RWPE1 (cell line): ENCODE measurements at regions not wholly inside any gene's neighbourhood (a gene's known extent, or its start where the extent isn't known, plus 50 kb on each side); places are given as distances from the start of the nearest gene placed in this dataset.

ENCODE experiments used
- CTCF ChIA-PET: fragments of 350-600 bp; sonication (Branson Sonifier 250); formaldehyde crosslinking; extraction: SDS; loops from one replicate; lab custom pipeline; 2021; lab: Yijun Ruan, JAX
- POLR2A ChIA-PET: fragments of 400-600 bp; formaldehyde crosslinking; extraction: SDS; loops from one replicate; lab custom pipeline; 2020; ENCODE audit warnings: antibody characterized with exemption; ENCODE audit not compliant: low non-redundant PET; lab: Yijun Ruan, JAX
- DNase-seq: peaks from one replicate; pipeline ENCODE4 v3.0.0; 2012; ENCODE audit warnings: low spot score
- H3K27ac ChIP-seq: fragments of 450-650 bp; 2 replicates; pipeline ENCODE4 v1.5.1; 2017
- TF ChIP-seq, protein P1 (sequence below): fragments of 450-650 bp; conservative IDR thresholded peaks from 2 replicates; pipeline ENCODE4 v1.5.1; 2017; ENCODE audit warnings: low read depth, mild to moderate bottlenecking

- TF ChIP-seq, protein P1, sequence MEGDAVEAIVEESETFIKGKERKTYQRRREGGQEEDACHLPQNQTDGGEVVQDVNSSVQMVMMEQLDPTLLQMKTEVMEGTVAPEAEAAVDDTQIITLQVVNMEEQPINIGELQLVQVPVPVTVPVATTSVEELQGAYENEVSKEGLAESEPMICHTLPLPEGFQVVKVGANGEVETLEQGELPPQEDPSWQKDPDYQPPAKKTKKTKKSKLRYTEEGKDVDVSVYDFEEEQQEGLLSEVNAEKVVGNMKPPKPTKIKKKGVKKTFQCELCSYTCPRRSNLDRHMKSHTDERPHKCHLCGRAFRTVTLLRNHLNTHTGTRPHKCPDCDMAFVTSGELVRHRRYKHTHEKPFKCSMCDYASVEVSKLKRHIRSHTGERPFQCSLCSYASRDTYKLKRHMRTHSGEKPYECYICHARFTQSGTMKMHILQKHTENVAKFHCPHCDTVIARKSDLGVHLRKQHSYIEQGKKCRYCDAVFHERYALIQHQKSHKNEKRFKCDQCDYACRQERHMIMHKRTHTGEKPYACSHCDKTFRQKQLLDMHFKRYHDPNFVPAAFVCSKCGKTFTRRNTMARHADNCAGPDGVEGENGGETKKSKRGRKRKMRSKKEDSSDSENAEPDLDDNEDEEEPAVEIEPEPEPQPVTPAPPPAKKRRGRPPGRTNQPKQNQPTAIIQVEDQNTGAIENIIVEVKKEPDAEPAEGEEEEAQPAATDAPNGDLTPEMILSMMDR = no peak
These were observed 943.1 kb upstream of the LRRTM1 start for GRCh38 chr2:81247648-81248047.

GRCh38 chr2:81242501-81242900, 937.9 kb upstream of the LRRTM1 start:
- DNase-seq = no peak
- TF ChIP-seq, protein P1 = no peak
- POLR2A ChIA-PET = no interaction called here

More at GRCh38 chr2:81247648-81248047, 943.1 kb upstream of the LRRTM1 start:
- CTCF ChIA-PET = interaction anchor here (0.6 to 0.7 kb wide), 2 partner anchors 799 to 1421 kb away, joined by 3 to 5 read pairs; no protein-coding TSS in a partner anchor
- POLR2A ChIA-PET = no interaction called here
- no peak overlapping the region for H3K27ac ChIP-seq
- DNase-seq = no peak

DNA sequence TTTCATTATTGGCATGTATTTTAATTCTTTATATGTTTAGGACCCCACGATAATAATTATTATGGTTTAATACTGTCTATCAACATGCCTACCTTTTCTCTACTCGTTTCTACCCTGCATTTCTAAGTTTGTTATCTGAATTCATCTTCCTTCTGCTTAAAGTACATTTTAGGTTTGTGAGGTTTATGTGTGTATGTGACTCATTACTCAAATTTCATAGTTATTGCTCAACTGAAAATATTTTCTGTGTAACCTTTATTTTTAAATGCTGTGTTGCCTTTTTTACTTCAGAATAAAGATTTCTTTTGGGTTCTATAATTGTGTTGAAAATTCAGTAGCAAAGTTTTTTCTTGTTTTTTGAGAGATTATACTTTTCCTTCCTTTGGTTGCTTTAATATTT, 933.9 kb upstream of the LRRTM1 start:
- CTCF ChIA-PET = no interaction called here
- POLR2A ChIA-PET = no interaction called here
- TF ChIP-seq, protein P1 = no peak
- DNase-seq = no peak
- no peak overlapping the region for H3K27ac ChIP-seq

More at GRCh38 chr2:81242501-81242900, 937.9 kb upstream of the LRRTM1 start:
- no peak overlapping the region for H3K27ac ChIP-seq
- CTCF ChIA-PET = interaction anchor here (0.7 kb wide), 1 partner anchor 574 kb away, joined by 3 read pairs; no protein-coding TSS in a partner anchor

DNA sequence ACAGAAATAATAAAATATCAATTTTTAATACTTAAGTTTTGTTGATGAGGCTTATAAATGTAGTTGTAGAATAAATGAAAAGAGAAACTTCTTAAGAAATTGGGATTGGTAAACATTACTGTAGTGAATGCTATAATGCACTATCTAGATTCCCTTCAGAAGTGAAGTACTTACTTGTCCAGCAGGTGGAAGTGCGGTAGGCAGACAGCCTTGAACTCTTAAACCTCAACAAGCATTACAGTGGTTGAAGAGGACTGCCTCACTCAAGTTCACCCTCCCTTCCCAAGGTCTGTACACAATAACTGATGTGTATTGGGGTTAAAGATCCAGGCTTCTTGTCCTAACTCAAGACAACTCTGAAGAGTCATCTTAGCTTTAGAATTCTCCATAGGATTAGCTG, 931.0 kb upstream of the LRRTM1 start:
- CTCF ChIA-PET = interaction anchor here (0.8 kb wide), 1 partner anchor 360 kb away, joined by 4 read pairs; no protein-coding TSS in a partner anchor
- TF ChIP-seq, protein P1 = no peak
- H3K27ac ChIP-seq = no peak overlapping the region
- DNase-seq = no peak
- POLR2A ChIA-PET = no interaction called here

- H3K27ac ChIP-seq = no peak overlapping the region
- ChIA-PET CTCF (no interaction called here), POLR2A (no interaction called here)
- TF ChIP-seq, protein P1 = no peak
- DNase-seq = peak; percentile 5
These were observed 930.2 kb upstream of the LRRTM1 start for GRCh38 chr2:81234711-81235110.

- TF ChIP-seq, protein P1 = no peak
- H3K27ac ChIP-seq = no peak overlapping the region
- ChIA-PET POLR2A (no interaction called here), CTCF (no interaction called here)
- DNase-seq = no peak
These were observed 921.2 kb upstream of the LRRTM1 start for GRCh38 chr2:81225756-81226155.

GRCh38 chr2:81213598-81213997, 909.0 kb upstream of the LRRTM1 start:
- H3K27ac ChIP-seq = no peak overlapping the region
- ChIA-PET POLR2A (no interaction called here), CTCF (no interaction called here)
- TF ChIP-seq, protein P1 = no peak
- DNase-seq = no peak
